GM12872 (cell line): ENCODE measurements at regions not wholly inside any gene's neighbourhood (a gene's known extent, or its start where the extent isn't known, plus 50 kb on each side); places are given as distances from the start of the nearest gene placed in this dataset.

ENCODE experiments used
- CTCF ChIP-seq: IDR thresholded peaks from 3 replicates; pipeline ENCODE4 v1.5.1; 2011; ENCODE audit warnings: low read depth, mild to moderate bottlenecking, low read length, moderate library complexity; ENCODE audit not compliant: insufficient read depth

- no peak for TF ChIP-seq CTCF
Observed at GRCh38 chr6:139760128-139760527, 385.7 kb upstream of the CITED2 start.

- no peak for TF ChIP-seq CTCF
Observed at GRCh38 chr6:139759086-139759485, 384.6 kb upstream of the CITED2 start.

GRCh38 chr6:139758209-139758611, 383.8 kb upstream of the CITED2 start:
- no peak for TF ChIP-seq CTCF

- TF ChIP-seq CTCF = no peak
Observed at GRCh38 chr6:139757784-139758183, 383.3 kb upstream of the CITED2 start.

GRCh38 chr6:139756381-139756780, 381.9 kb upstream of the CITED2 start:
- no peak for TF ChIP-seq CTCF

GRCh38 chr6:139754898-139755775, 380.7 kb upstream of the CITED2 start:
- no peak for TF ChIP-seq CTCF

GRCh38 chr6:139753198-139753861, 378.9 kb upstream of the CITED2 start:
- no peak for TF ChIP-seq CTCF
